T47D (cell line): ENCODE measurements at regions not wholly inside any gene's neighbourhood (a gene's known extent, or its start where the extent isn't known, plus 50 kb on each side); places are given as distances from the start of the nearest gene placed in this dataset.
"Not testable (repeated sequence)": the region's sequence is repeated elsewhere in the genome, so short reads cannot be mapped to it uniquely, and the experiment has no call there.

Source experiments
- DNase-seq, 2 experiments: peaks; one replicate each; pipeline versions ENCODE4 v3.0.0 to v3.0.0-alpha.2; 2011 to 2012; ENCODE audit warnings: low read depth in 1 of 2, low spot score in 1 of 2
- JUND ChIP-seq: IDR thresholded peaks from 2 replicates; pipeline ENCODE4 v1.6.1; 2012; ENCODE audit warnings: low read depth
- in situ Hi-C: cut with HindIII; loops from 2 replicates; pipeline ENCODE4 v1.10.0; 2016; ENCODE audit warnings: low sequenced_read_pairs, low pct_unique_long_range_greater_than_20kb

- in situ Hi-C loops: no loop called here
- no peak for DNase-seq
- no peak for TF ChIP-seq JUND
These were observed 125.0 kb upstream of the FOXK1 start for GRCh38 chr7:4556868-4557793.

DNA sequence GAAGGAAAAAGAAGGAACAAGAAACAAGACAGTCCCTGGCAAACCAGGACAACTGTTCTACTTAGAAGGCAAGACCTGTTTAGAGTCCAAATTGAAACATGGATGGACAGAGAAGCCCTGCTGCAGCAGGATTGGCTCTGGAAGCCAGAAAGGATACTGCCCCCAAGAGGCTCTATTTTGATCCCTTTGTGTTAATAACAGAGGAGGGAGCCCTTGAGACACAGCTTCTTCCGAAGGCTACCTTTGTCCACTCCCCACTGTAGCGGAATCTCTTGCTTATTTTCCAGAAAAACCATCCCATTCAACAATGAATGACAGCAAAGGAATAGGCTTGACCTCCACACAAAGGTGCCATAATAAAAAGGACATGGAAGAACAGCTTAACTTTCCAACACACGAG lies 120.3 kb upstream of the FOXK1 start:
- no peak for TF ChIP-seq JUND
- peak in 1 of 2 experiments; percentile 29 for DNase-seq
- in situ Hi-C loops: no loop called here

GRCh38 chr7:4566714-4567113 lies 115.4 kb upstream of the FOXK1 start:
- no peak for TF ChIP-seq JUND
- no peak for DNase-seq
- in situ Hi-C loops: no loop called here

GRCh38 chr7:4574851-4575250 lies 107.2 kb upstream of the FOXK1 start:
- TF ChIP-seq JUND: no peak
- in situ Hi-C loops: no loop called here
- no peak for DNase-seq

GRCh38 chr7:4575254-4575653 lies 106.8 kb upstream of the FOXK1 start:
- DNase-seq: no peak
- in situ Hi-C loops: no loop called here
- TF ChIP-seq JUND: no peak

GRCh38 chr7:4602905-4603842 lies 78.9 kb upstream of the FOXK1 start:
- in situ Hi-C loops: no loop called here
- no peak for DNase-seq

GRCh38 chr7:4603843-4604231 lies 78.3 kb upstream of the FOXK1 start:
- no peak for DNase-seq
- in situ Hi-C loops: no loop called here
- TF ChIP-seq JUND: no peak

More at GRCh38 chr7:4602905-4603842, 78.9 kb upstream of the FOXK1 start:
- TF ChIP-seq JUND: no peak

DNA sequence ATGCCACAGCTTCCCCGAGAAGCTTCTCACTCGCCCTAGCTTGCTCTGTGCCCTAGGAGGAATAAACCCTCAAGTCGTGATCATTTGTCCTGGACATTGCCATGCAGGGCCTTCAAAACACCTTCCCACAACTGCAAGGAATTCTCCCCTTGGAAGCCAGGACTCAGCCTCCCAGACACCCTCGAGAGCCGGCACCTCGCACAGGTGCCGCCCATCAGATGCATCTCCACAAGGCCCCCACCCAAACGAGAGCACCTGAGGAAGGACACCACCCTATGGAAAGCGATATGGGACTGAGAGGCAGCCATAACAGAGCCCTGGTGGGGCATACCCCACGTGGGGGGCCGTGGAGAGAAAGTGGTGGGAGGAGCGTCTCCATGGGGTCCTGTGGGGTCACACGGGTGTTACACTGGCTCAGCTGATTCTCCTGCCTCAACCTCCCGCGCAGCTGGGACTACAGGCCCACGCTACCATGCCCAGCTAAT lies 77.6 kb upstream of the FOXK1 start:
- in situ Hi-C loops: no loop called here
- no peak for DNase-seq

GRCh38 chr7:4606797-4607196 lies 75.3 kb upstream of the FOXK1 start:
- DNase-seq: no peak
- in situ Hi-C loops: no loop called here
- TF ChIP-seq JUND: no peak

More for the DNA sequence above, 77.6 kb upstream of the FOXK1 start:
- TF ChIP-seq JUND: no peak

DNA sequence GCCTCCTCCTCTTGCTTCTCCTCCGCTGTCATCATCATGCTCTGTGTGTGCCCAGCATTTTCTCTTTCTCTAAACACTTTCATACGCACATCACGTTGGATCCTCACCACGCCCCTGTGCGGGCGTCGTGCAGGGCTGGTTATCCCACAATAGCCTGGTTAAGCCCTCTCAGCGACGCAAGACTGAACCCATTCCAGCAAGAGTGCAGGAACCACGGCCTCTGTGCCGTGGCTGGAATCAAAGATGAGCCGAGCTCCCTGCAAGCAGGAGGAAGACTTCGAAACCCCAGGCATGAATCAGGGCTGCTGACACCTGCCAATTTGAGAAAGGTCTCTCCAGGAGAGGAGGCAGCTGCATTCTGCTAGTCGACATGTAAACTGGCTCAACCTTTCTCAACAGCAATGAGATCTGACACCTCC lies 74.8 kb upstream of the FOXK1 start:
- TF ChIP-seq JUND: no peak
- in situ Hi-C loops: no loop called here
- DNase-seq: no peak

- in situ Hi-C loops, DNase-seq: not testable (repeated sequence)
These were observed 72.5 kb upstream of the FOXK1 start for GRCh38 chr7:4609576-4609975.

GRCh38 chr7:4610768-4611467 lies 71.2 kb upstream of the FOXK1 start:
- peak; percentile 75 to 86 for DNase-seq
- TF ChIP-seq JUND: no peak
- in situ Hi-C loops: no loop called here

GRCh38 chr7:4612237-4612636 lies 69.9 kb upstream of the FOXK1 start:
- TF ChIP-seq JUND: no peak
- no peak for DNase-seq
- in situ Hi-C loops: no loop called here
